Esophagus (tissue), 2 donors: ENCODE measurements at regions not wholly inside any gene's neighbourhood (a gene's known extent, or its start where the extent isn't known, plus 50 kb on each side); places are given as distances from the start of the nearest gene placed in this dataset.

Experiments
- H3K27ac ChIP-seq, 2 donors: one replicate each; pipeline ENCODE4 v1.5.1; 2013; ENCODE audit warnings: low read depth in 2 of 2, mild to moderate bottlenecking in 2 of 2, inconsistent platforms in 1 of 2, low read length in 1 of 2, moderate library complexity in 1 of 2
- H3K27me3 ChIP-seq, 2 donors: one replicate each; pipeline ENCODE4 v1.6.1; 2013; ENCODE audit warnings: low read length in 2 of 2, control low read depth in 1 of 2, mild to moderate bottlenecking in 1 of 2; ENCODE audit not compliant: insufficient read depth in 2 of 2, control insufficient read depth in 1 of 2
- H3K36me3 ChIP-seq, 2 donors: one replicate each; pipeline ENCODE4 v1.6.1; 2013; ENCODE audit warnings: low read length in 1 of 2; ENCODE audit not compliant: control insufficient read depth in 2 of 2, insufficient read depth in 2 of 2
- H3K4me1 ChIP-seq, 2 donors: one replicate each; pipeline ENCODE4 v1.6.1; 2013; ENCODE audit warnings: low read length in 1 of 2; ENCODE audit not compliant: control insufficient read depth in 2 of 2, insufficient read depth in 2 of 2
- H3K4me3 ChIP-seq, 2 donors: one replicate each; pipeline ENCODE4 v1.5.1; 2013; ENCODE audit warnings: low read length in 2 of 2, mild to moderate bottlenecking in 2 of 2, low read depth in 1 of 2, moderate library complexity in 1 of 2
- H3K9me3 ChIP-seq, 2 donors: one replicate each; pipeline ENCODE4 v1.6.1; 2013; ENCODE audit warnings: mild to moderate bottlenecking in 2 of 2, low read depth in 1 of 2, low read length in 1 of 2, moderate library complexity in 1 of 2; ENCODE audit not compliant: control insufficient read depth in 2 of 2, insufficient read depth in 1 of 2
- WGBS, 2 donors: extraction: QIAGEN DNeasy Blood & Tissue Kit; methylation state at CpG; one replicate each; pipeline ENCODE4 v1.1.7; 2013; 5-methylcytosine and 5-hydroxymethylcytosine counted together
- donor health status: healthy with polysubstance abuse.
- donor health status: Bipolar disorder and iron deficiency.

DNA sequence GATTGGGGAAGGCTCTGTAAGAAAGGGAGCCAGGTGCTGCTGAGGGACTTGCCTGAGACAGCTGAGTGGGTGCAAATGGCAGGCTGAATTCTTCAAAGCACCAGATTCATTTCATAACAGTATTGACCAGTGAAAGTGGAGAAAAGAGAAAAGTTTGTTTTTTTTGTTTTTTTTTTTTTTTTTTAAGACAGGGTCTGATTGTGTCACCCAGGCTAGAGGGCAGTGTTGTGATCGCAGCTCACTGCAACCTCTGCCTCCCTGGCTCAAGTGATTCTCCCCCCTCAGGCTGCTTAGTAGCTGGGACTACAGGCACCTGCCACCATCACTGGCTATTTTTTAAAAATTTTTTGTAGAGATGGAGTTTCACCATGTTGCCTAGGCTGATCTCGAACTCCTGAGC, 494.0 kb downstream of the MIAT start:
- Histone ChIP-seq H3K4me1 (no peaks in the 10 kb centered on the region), H3K36me3 (no peaks in the 10 kb centered on the region), H3K27ac (no peak overlapping the region), H3K9me3 (peaks cover 0 to 2% of the 10 kb centered on the region in 2 donors), H3K27me3 (no peaks in the 10 kb centered on the region), H3K4me3 (no peak overlapping the region)
- 56 to 57% methylated on average over 2 of the region's 2 CpGs for WGBS, 2 donors

- 90 to 94% methylated on average over 2 of the region's 2 CpGs for WGBS, 2 donors
- H3K27ac ChIP-seq: no peak overlapping the region
These were observed 494.6 kb downstream of the MIAT start for GRCh38 chr22:27152033-27152432.

DNA sequence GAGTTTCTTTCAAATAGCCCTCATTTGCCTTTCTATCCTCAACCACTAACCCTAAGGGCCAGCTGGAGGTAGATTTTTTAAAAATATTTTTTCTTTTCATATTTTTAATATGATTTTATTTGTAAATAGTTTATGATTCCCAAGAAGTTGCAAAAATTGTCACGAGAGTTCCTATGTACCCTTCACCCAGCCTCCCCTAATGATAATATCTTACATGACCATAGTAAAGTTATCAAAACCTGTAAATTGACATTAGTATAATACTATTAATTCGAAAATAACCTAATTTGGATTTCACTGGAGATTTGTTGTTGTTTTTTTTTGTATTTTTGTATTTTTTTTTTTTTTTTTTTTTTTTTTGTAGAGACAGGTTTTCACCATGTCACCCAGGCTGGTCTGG, 495.5 kb downstream of the MIAT start:
- WGBS, 2 donors: 62 to 71% methylated on average over 2 of the region's 2 CpGs
- no peak overlapping the region for H3K27ac ChIP-seq
- no peak overlapping the region for H3K4me3 ChIP-seq
- H3K27me3 ChIP-seq: no peaks in the 10 kb centered on the region
- no peaks in the 10 kb centered on the region for H3K36me3 ChIP-seq
- no peaks in the 10 kb centered on the region for H3K4me1 ChIP-seq
- peaks cover 0 to 2% of the 10 kb centered on the region in 2 donors for H3K9me3 ChIP-seq

More at GRCh38 chr22:27152033-27152432, 494.6 kb downstream of the MIAT start:
- H3K36me3 ChIP-seq: no peaks in the 10 kb centered on the region
- H3K4me1 ChIP-seq: no peaks in the 10 kb centered on the region
- peaks cover 0 to 2% of the 10 kb centered on the region in 2 donors for H3K9me3 ChIP-seq
- no peak overlapping the region for H3K4me3 ChIP-seq
- no peaks in the 10 kb centered on the region for H3K27me3 ChIP-seq

DNA sequence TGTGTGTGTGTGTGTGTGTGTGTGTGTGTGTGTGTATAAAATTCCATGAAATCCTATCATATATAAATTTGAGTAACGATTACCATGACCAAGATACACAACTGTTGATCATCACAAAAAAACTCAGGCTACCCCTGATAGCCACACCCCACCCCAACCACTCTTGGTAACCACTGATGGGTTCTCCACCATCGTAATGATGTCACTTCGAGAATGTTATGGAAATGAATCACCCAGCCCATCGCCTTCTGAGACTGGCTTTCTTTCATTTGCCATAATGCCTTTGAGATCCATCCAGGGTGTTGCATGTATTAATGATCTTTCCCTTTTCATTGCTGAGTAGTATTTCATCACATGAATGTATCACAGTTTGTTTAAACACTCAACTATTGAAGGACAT, 496.0 kb downstream of the MIAT start:
- Histone ChIP-seq H3K36me3 (no peaks in the 10 kb centered on the region), H3K27me3 (no peaks in the 10 kb centered on the region), H3K9me3 (peaks cover 0 to 2% of the 10 kb centered on the region in 2 donors), H3K27ac (no peak overlapping the region), H3K4me3 (no peak overlapping the region), H3K4me1 (no peaks in the 10 kb centered on the region)
- WGBS, 2 donors: 93% methylated on average over 4 of the region's 4 CpGs

- Histone ChIP-seq H3K36me3 (no peaks in the 10 kb centered on the region), H3K4me3 (no peak overlapping the region), H3K27me3 (no peaks in the 10 kb centered on the region), H3K4me1 (no peaks in the 10 kb centered on the region), H3K27ac (no peak overlapping the region), H3K9me3 (peaks cover 0 to 2% of the 10 kb centered on the region in 2 donors)
- 49 to 61% methylated on average over 12 of the region's 12 CpGs for WGBS, 2 donors
These were observed 497.3 kb downstream of the MIAT start for GRCh38 chr22:27154717-27155116.

GRCh38 chr22:27156821-27157489, 499.6 kb downstream of the MIAT start:
- Histone ChIP-seq H3K9me3 (peaks cover 0 to 2% of the 10 kb centered on the region in 2 donors), H3K27ac (no peak overlapping the region), H3K4me1 (no peaks in the 10 kb centered on the region), H3K27me3 (no peaks in the 10 kb centered on the region), H3K4me3 (no peak overlapping the region), H3K36me3 (no peaks in the 10 kb centered on the region)
- 86 to 89% methylated on average over 8 of the region's 8 CpGs for WGBS, 2 donors

GRCh38 chr22:27157666-27158370, 500.4 kb downstream of the MIAT start:
- no peak overlapping the region for H3K4me3 ChIP-seq
- 66 to 68% methylated on average over 13 of the region's 13 CpGs for WGBS, 2 donors
- no peaks in the 10 kb centered on the region for H3K36me3 ChIP-seq
- H3K27ac ChIP-seq: no peak overlapping the region
- peaks cover 0 to 2% of the 10 kb centered on the region in 2 donors for H3K9me3 ChIP-seq
- H3K27me3 ChIP-seq: no peaks in the 10 kb centered on the region
- H3K4me1 ChIP-seq: no peaks in the 10 kb centered on the region

GRCh38 chr22:27159016-27159415, 501.6 kb downstream of the MIAT start:
- Histone ChIP-seq H3K27me3 (no peaks in the 10 kb centered on the region), H3K4me1 (no peaks in the 10 kb centered on the region), H3K4me3 (no peak overlapping the region), H3K27ac (no peak overlapping the region), H3K36me3 (no peaks in the 10 kb centered on the region), H3K9me3 (no peaks in the 10 kb centered on the region)
- 79 to 83% methylated on average over 8 of the region's 8 CpGs for WGBS, 2 donors

DNA sequence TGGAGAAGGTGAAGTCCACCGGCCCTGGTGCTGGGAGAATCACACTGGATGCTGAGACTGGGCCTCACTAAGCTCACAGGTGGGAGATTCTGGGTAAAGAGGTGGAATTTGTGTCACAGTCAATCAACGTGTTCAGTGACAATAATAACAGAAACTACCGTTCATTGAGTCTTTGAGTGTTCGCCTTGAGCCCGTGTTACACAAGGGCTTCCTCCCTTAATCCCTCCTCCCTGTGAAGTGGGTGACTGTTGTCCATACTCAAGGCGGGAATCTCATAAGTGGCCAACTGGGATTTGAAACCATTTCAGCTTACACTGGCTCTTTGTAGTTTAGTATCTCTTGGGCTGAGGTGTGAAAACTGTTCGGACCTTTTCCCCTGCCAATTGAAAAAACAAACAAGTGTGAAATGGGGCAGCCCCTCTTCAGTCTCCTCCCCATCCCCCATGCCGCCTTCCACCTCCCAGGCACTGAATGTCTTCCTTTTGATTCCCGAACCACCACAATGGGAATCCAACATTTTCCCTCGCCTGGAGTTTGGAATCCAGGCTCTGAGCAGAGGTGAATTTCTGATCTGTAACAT, 502.4 kb downstream of the MIAT start:
- Histone ChIP-seq H3K4me3 (no peak overlapping the region), H3K27ac (no peak overlapping the region), H3K27me3 (no peaks in the 10 kb centered on the region), H3K9me3 (no peaks in the 10 kb centered on the region), H3K4me1 (no peaks in the 10 kb centered on the region), H3K36me3 (no peaks in the 10 kb centered on the region)
- WGBS, 2 donors: 88 to 90% methylated on average over 10 of the region's 10 CpGs
